T-helper 2 cell treated with Interferon-gamma antibody and Interleukin-4, amounts not matched to agents 100 ng/mL and 5 ng/mL, for 36 hours (primary cell): ENCODE measurements at regions not wholly inside any gene's neighbourhood (a gene's known extent, or its start where the extent isn't known, plus 50 kb on each side); places are given as distances from the start of the nearest gene placed in this dataset.
"Not testable (repeated sequence)": the region's sequence is repeated elsewhere in the genome, so short reads cannot be mapped to it uniquely, and the experiment has no call there.

Experiments used
- intact Hi-C: fragments of 100-400 bp; cut with micrococcal nuclease; formaldehyde crosslinking; loops from one replicate; pipeline ENCODE4 v1.15.1; 2023

DNA sequence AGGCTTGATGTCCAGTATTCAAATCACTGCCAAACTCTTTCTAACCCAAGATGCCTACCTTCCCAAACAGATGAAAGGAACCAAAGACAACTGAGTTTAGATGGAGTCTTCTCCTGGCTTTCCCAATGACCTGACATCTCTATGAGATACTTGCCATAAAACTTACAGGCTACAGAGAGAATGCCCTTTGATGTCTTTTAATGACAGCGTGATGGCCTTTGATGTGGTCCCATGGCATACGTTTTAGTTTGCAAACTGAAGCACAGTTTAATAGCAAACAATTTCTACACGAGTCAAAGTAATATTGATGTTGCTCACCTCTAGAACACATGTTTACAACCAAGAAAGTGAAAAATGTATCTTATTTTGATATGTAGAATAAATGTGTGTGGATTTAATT lies 73.2 kb downstream of the ZIC4 start:
- intact Hi-C loops, result no loop called here

DNA sequence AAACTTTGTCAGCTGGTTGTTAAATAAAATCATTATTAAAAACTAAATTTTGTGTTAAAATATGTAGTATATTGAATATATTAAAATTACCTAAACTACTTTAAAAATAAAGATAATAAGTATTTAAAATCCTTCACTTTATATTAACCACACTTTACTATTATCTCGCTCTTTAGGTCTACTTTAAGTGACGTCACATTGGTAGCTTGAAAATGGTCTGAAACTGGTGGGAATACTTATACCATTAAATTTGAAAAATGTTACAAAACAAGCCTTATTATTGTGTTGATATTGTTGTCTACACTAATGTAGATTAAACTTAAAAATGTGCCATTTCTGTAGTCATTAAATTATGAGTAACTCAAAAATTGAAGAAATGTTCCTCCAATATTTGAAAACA lies 77.6 kb downstream of the ZIC4 start:
- intact Hi-C loops, result no loop called here

DNA sequence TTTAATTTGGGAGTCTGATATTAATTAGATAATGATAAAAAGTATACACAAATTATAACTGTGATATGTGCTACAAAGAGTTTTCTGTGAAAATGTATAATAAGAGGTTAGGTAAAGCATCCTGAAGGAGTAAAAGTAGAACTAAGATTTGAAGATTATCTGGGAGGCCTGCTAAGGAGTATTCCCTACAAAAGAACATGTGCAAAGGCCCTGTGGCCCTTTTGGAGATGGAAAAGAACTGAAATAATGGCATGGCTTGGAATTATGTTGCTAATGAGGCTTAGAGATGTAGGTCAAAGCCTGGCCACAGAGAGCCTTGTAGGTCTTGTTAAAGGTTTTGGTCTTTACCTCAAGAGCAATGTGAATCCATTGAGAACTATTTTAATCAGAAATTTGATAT lies 82.0 kb downstream of the ZIC4 start:
- intact Hi-C loops, result no loop called here

DNA sequence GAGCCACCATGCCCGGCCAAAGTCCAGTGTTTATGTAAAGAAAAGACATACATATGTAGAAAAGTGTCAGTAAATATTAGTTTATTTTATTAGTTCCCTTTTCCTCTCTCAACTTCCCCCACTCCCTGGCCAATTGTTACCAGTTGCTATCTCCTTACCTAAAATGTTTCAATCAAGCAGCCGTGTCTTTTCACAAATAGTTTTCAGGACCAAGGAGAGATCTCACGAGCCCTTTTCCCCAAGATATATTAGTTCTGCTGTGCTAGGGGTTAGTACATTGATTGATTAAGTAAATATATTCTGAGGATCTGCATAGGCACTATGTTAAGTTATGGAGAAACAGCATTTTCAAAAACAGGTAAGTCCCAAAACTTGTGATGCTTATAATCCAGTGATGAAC lies 87.4 kb downstream of the ZIC4 start:
- intact Hi-C loops, result no loop called here

DNA sequence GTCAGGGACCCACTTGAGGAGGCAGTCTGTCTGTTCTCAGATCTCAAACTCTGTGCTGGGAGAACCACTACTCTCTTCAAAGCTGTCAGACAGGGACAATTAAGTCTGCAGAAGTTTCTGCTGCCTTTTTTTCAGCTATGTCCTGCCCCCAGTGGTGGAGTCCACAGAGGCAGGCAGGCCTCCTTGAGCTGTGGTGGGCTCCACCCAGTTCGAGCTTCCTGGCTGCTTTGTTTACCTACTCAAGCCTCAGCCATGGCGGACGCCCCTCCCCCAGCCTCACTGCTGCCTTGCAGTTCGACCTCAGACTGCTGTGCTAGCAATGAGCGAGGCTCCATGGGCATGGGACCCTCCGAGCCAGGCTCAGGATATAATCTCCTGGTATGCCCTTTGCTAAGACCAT lies 89.3 kb downstream of the ZIC4 start:
- intact Hi-C loops, result not testable (repeated sequence)

DNA sequence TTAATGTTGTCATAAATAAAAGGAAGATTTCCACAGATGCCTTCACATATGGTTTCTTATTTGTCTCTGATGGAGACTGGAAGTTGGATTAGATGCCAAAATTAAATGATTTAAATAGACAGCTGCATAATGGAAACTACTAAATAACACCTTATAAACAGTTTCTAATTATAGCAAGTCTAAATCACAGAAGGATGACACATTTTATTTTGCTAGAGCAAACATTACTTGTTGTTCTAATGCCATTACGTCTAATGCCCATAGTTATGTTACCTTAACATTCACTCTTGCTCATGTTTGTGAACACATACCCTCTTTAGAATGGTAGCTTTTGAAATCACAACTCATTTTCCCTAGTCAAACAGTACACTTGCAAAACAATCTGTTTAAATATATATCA lies 92.8 kb downstream of the ZIC4 start:
- intact Hi-C loops, result no loop called here

DNA sequence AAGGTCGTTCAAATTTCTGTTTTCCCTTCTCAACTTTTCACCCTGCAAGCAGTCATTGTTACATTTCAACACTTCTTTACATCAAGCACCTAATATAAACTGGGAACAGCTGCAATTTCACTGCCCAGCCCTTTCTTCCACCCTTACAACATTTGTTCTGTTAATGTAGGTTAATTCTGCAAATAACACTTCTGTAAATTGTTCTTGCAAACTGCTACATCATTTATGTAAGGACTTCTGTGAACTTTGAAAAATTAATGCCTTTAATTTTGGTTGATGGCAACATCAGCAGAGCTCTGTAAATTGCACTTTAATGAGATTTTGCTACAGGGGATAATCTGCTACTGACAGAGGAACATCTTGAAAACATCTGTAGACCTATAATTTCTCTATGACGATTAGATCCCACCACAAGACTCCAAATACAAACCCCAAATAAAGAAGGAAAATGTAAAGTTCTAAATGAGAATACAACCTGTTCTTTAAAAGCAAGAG lies 93.5 kb downstream of the ZIC4 start:
- intact Hi-C loops, result no loop called here

DNA sequence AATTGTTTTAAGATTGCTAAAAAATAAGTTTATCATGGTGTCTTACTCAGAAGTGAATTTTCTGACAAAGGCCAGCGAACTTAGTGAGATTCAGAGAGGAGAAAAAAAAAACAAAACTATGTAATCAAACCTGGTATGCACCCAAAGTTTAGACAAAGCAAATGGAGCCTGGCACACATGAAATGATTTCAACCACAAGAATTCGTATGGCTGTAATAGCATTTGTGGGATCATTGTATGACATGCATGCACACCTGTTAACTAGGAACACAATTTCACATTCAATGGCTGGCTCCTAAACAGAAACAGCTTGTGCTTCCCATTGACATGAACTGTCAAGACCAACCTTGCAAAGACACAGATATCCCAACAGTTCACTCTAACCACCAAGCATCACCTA lies 94.6 kb downstream of the ZIC4 start:
- intact Hi-C loops, result no loop called here

DNA sequence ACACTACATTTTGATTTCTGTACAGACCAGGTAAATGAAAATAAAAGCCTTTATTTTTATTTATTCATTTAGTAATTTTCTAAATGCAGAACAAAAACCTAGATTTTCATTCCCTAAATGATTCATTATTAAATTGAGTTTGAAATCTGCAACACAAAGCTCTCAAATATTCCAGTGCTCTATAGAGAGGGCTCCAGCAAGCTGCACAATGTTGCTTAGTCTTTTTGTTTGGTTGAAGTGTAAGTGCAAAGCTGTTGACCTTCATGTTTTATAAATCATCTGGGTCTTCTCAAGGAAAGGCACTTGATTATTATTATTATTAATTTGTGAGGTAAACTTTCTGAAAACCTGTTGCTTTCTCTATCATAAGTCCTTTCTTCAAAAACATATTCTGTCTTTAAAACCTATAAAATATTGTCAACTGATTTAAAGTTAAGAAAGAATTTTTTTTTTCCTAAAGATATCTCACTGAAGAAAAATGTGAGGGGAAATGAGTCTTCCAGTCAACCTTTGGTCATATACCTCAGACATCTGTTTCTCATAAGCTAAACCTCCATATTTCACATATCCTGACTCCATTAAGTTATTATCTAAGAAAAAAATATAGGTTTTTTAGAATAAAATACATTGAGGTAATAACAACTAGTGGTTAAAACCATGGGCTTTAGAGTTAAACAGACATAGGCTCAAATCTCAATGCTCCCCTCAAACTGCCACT lies 100.7 kb downstream of the ZIC4 start:
- intact Hi-C loops, result no loop called here

DNA sequence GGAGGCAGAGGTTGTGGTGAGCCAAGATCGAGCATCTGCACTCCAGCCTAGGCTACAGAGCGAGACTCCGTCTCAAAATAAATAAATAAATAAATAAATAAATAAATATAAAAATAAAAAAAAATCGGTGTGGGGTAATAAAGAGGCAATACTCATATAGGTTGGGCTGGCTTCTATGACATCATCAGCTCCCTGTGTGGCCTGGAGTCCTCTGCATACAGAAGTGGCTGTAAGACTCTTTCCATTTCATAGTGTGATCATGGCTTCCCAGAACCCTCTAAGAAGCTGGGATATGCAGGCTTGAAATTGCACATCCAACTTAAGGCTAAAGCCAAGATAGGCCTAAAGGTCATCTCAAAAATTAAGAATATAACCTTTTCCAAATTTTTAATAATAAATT lies 101.6 kb downstream of the ZIC4 start:
- intact Hi-C loops, result no loop called here

DNA sequence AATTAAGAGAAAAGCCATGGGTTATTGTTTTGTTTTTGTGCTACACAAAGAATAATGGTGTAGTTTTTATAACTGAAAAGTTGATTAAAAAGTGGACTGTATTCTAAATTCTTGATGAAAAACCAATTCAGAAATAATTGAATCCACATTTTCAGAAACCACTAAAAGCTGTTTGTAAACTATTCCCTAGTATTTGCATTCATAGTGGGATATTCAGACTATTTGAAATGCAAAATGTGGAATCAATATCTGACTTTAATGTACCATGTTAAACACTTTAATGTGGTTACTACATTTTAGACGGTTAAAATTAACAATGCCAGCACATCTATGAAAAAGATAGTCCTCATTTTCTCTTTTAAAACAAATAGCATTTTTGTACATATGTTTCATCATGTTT lies 104.6 kb downstream of the ZIC4 start:
- intact Hi-C loops, result no loop called here

DNA sequence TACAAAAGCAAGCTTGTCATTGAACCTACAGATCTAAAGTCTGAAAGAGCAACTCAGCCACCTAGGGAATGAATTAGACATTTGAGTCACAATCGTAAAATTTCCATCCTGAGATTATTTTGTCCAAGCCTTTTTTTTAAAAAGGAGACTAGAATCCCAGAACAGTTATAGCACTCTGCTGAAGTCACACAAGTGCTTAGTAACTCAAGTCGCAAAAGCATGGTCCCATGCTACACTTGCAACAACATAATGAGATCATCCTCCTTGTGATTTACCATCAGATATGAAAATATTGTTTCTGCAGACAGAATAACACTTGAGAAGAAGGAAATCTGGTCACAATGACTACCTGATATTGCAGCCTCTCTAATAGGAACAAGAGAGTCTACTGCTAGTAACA lies 106.7 kb downstream of the ZIC4 start:
- intact Hi-C loops, result no loop called here

DNA sequence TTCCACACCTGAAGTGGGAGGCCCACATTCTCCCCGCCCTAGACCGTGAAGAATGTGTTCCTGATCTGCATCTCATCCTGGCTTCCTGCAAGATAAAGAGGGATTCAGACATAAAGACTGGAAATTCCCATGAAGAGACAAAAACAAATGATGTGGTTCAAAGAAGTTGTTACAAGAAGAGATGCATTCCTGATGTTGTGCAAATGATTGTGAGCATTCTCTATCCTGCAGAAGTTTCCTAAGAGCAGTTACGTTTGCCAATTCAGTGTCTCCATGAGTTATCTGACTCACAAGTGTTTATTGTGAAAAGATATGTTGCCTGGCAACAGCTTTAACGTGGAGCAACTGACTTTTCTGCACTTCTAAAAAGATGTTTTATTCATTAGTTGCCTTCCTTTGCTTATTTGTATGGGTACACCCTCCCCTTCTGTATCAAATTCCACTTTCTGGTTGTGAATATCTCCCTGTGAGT lies 107.8 kb downstream of the ZIC4 start:
- intact Hi-C loops, result no loop called here

DNA sequence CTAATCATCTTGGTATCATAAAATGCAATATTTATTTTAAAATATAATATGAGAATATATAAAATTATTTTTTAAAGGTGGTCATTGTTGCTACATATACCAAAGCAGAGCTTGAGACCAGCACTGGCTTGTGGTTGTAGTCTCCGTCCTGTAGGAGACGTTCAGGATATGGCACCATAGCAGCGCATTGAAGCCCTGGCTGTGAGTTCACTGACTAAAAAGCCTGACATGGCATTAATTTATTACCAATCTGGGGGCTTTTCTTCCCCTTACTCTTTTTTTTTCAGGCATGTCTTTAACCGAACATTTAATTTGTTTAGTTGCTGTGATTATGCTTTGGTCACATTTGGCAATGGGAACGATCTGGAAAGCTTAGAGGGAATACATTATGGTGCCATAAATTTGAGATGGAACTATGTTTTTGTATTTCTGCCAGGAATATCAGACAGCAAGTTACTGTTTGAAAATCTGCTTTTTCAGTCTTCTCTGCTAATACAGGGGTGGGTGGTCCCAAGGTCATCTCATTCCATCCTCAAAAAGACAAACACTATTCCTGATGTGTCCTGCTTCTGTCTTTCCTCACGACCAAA lies 108.5 kb downstream of the ZIC4 start:
- intact Hi-C loops, result no loop called here

DNA sequence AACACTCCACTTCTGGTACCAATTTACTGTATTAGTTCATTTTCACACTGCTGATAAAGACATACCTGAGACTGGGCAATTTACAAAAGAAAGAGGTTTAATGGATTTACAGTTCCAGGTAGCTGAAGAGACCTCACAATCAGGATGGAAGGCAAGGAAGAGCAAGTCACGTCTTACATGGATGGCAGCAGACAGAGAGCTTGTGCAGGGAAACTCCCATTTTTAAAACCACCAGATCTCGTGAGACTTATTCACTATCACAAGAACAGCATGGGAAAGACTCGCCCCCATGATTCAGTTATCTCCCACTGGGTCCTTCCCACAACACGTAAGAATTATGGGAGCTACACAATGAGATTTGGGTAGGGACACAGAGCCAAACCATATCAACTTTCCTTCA lies 119.0 kb downstream of the ZIC4 start:
- intact Hi-C loops, result not testable (repeated sequence)

DNA sequence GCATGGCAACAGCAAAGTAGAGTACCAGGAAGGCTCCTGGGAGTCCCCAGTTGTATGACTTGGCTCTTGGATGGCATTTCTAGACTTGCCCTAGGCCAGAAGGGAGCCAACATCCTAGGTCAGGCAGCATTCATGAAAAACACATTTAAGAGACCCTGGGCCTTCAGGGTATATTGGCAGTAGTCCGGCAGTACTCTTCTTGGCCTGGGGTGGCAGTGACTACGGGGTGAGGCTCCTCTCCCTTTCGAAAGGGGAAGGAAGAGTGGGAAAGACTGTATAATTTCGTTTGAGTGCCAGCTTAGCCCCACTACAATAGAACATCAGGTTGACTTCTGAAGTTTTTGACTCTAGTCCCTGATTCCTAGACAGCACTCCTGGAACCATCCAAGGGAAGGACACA lies 136.4 kb downstream of the ZIC4 start:
- intact Hi-C loops, result no loop called here

DNA sequence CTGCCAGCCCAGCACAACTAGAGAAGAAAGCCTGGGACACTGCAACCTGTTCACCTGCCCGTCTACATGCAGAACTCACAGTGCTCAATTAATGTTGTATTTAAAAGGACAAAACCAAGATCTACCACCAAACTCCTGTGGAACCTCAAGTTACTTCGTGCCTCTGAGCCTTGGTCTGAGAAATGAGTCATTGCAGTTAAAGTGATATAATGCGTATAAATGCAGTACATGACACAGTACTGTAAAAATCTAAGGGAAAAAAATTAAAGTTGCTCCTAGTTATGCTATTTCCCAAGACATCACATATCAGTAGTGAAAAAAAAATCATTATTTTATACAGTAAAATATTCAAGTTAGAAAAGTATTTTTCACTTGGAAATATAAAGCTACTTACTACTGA lies 138.9 kb downstream of the ZIC4 start:
- intact Hi-C loops, result no loop called here

DNA sequence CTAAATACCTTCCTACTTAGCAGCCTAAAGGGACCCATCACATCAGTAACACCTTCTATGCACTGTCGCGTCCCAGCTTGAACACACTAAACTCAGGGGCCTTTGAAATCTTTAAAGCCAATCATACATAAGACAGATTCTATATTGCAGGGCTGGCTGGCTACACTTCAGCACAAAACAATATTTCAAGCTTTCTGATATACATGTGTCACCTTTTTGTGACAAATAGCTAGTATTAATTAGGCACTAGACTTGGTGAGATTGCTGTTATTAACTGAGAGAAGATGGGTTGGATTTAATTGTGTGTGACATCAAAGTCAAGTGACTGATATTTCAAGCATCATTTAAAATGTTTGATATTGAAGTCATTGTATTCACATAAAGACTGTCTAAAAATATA lies 148.4 kb downstream of the ZIC4 start:
- intact Hi-C loops, result no loop called here

DNA sequence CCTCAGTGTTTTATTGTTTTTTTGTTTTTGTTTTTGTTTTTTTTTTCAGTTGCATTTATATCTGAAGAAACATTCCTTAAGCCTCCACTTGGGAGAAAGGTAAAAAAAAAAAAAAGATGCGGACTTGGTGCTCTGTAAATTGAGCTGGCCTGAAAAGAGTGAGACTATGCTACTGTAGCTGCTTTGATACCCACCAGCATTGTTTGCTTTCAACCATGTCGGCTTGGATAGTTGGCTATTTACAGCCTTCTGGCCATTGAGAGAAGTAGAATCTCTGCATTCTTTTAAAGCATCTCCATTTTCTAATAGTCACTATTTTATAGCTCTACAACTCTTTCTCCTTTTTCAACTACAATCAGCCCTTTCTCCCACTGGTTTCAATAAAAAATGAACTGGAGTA lies 149.6 kb downstream of the ZIC4 start:
- intact Hi-C loops, result no loop called here

DNA sequence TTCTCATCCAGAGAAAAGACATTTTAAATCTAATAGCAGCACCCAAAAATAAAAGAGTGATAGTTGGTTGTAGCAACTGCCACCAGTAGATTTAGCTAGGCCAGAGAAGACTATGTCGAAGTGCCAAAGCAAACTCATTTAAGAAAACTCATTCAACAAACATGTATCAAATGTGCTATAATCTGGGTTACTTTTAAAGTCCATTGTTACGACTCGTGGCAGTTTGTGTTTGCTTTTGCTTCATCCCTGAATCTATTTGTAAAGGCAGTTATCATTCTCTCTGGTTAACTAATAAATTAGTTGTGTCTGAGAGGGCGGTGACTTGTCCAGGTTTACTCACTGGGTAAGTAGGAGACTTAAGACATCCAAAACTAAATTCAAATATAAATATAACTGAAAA lies 159.4 kb downstream of the ZIC4 start:
- intact Hi-C loops, result no loop called here

DNA sequence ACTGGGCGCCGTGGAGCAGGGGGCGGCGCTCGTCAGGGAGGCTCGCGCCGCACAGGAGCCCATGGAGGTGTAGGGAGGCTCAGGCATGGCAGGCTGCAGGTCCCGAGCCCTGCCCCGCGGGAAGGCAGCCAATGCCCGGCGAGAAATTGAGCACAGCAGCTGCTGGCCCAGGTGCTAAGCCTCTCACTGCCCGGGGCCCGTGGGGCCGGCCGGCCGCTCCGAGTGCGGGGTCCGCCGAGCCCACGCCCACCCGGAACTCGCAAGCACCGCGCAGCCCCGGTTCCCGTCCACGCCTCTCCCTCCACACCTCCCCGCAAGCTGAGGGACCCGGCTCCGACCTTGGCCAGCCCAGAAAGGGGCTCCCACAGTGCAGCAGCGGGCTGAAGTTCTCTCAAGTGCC lies 160.7 kb downstream of the ZIC4 start:
- intact Hi-C loops, result not testable (repeated sequence)

DNA sequence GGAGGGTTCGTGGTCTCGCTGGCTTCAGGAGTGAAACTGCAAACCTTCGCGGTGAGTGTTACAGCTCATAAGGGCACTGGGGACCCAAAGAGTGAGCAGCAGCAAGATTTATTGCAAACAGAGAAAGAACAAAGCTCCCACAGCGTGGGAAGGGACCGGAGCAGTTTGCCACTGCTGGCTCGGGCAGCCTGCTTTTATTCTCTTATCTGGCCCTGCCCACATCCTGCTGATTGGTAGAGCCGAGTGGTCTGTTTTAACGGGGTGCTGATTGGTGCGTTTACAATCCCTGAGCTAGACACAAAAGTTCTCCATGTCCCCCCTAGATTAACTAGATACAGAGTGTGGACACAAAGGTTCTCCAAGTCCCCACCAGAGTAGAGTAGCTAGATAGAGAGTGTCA lies 161.3 kb downstream of the ZIC4 start:
- intact Hi-C loops, result not testable (repeated sequence)

DNA sequence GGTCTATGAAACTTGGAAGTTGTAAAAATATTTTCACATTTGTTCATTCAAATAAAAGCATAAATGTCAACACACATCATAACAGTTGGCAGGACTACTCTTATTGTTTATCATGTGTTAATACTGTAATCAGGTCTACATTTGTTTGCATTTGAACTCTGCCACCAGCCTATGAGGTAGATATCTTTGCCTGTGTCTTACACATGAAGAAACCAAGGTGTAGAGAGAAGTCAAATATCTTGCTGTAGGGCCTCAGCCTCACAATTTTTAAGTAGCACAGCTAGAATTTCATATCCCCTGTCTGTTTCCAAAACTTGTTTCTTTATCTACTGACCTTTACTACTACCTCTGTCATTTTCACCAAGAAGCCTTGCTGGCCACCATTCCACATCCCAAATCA lies 161.9 kb downstream of the ZIC4 start:
- intact Hi-C loops, result no loop called here
